Neural progenitor cell (in vitro differentiated cells): ENCODE measurements at regions not wholly inside any gene's neighbourhood (a gene's known extent, or its start where the extent isn't known, plus 50 kb on each side); places are given as distances from the start of the nearest gene placed in this dataset.

ENCODE experiments used
- DNase-seq: peaks from one replicate; pipeline ENCODE4 v3.0.0-alpha.2; 2016; ENCODE audit warnings: low spot score
- H2AFZ ChIP-seq: fragments of 200-600 bp; sonication (generic); replicated peaks from 2 replicates; pipeline ENCODE4 v1.6.1; 2016; ENCODE audit warnings: antibody characterized with exemption
- H3F3A ChIP-seq: fragments of 200-600 bp; sonication (generic); 2 replicates; pipeline ENCODE4 v1.6.1; 2016; ENCODE audit warnings: antibody characterized with exemption, low read depth
- H3K27ac ChIP-seq: fragments of 200-600 bp; sonication (generic); 2 replicates; pipeline ENCODE4 v1.5.1; 2016; ENCODE audit warnings: mild to moderate bottlenecking
- H3K27me3 ChIP-seq: fragments of 200-600 bp; sonication (generic); 2 replicates; pipeline ENCODE4 v1.6.1; 2016; ENCODE audit warnings: mild to moderate bottlenecking, moderate library complexity
- H3K36me3 ChIP-seq: fragments of 200-600 bp; sonication (generic); 2 replicates; pipeline ENCODE4 v1.5.1; 2016
- H3K4me1 ChIP-seq: fragments of 200-600 bp; sonication (generic); 2 replicates; pipeline ENCODE4 v1.6.1; 2016; ENCODE audit warnings: mixed run types
- H3K4me2 ChIP-seq: fragments of 200-600 bp; sonication (generic); 2 replicates; pipeline ENCODE4 v1.6.1; 2016
- H3K4me3 ChIP-seq: fragments of 200-600 bp; sonication (generic); 2 replicates; pipeline ENCODE4 v1.5.1; 2016
- H3K79me2 ChIP-seq: fragments of 200-600 bp; sonication (generic); 2 replicates; pipeline ENCODE4 v1.6.1; 2016; ENCODE audit warnings: low read depth
- H3K9ac ChIP-seq: fragments of 200-600 bp; sonication (generic); 2 replicates; pipeline ENCODE4 v1.6.1; 2016
- H3K9me3 ChIP-seq: fragments of 200-600 bp; sonication (generic); 2 replicates; pipeline ENCODE4 v1.5.1; 2016; ENCODE audit warnings: low read depth
- H4K20me1 ChIP-seq: fragments of 200-600 bp; sonication (generic); 2 replicates; pipeline ENCODE4 v1.6.1; 2016; ENCODE audit warnings: low read depth
- H3K27ac Mint-ChIP-seq: 3 replicates; pipeline ENCODE4 v1.8.0; 2021; ENCODE audit warnings: mixed read lengths
- H3K27me3 Mint-ChIP-seq: 2 replicates; pipeline ENCODE4 v1.8.0; 2022; ENCODE audit warnings: low read depth, mild to moderate bottlenecking, inconsistent platforms, moderate library complexity, mixed read lengths; ENCODE audit not compliant: insufficient read depth
- H3K36me3 Mint-ChIP-seq: 3 replicates; pipeline ENCODE4 v1.8.0; 2021; ENCODE audit warnings: mixed read lengths
- H3K4me1 Mint-ChIP-seq: 3 replicates; pipeline ENCODE4 v1.8.0; 2021; ENCODE audit warnings: mixed read lengths
- H3K4me3 Mint-ChIP-seq: 3 replicates; pipeline ENCODE4 v1.8.0; 2021; ENCODE audit warnings: mild to moderate bottlenecking, moderate library complexity, mixed read lengths
- H3K9me3 Mint-ChIP-seq: 3 replicates; pipeline ENCODE4 v1.8.0; 2020; ENCODE audit warnings: mixed read lengths
- EZH2 ChIP-seq: fragments of 200-600 bp; sonication (generic); IDR thresholded peaks from 2 replicates; pipeline ENCODE4 v1.6.1; 2017; ENCODE audit warnings: antibody characterized with exemption, mild to moderate bottlenecking, moderate library complexity
- EZH2phosphoT487 ChIP-seq: fragments of 200-600 bp; sonication (generic); IDR thresholded peaks from 2 replicates; pipeline ENCODE4 v1.6.1; 2017; ENCODE audit warnings: antibody characterized with exemption
- TF ChIP-seq, protein P1 (sequence below): fragments of 200-600 bp; sonication (generic); IDR thresholded peaks from 2 replicates; pipeline ENCODE4 v1.5.1; 2017; ENCODE audit warnings: antibody characterized with exemption, mild to moderate bottlenecking

- Histone ChIP-seq H3K4me3 (no peak overlapping the region), H3K4me1 (peaks cover 34% of the 10 kb centered on the region), H3K36me3 (no peaks in the 10 kb centered on the region), H3F3A (no peaks in the 10 kb centered on the region), H3K79me2 (no peaks in the 10 kb centered on the region), H3K27ac (no peak overlapping the region), H3K9ac (no peak overlapping the region), H3K9me3 (no peaks in the 10 kb centered on the region), H4K20me1 (no peaks in the 10 kb centered on the region), H3K27me3 (no peaks in the 10 kb centered on the region), H3K4me2 (no peak overlapping the region), H2AFZ (no peak overlapping the region)
- Mint-ChIP-seq H3K9me3 (no peaks in the 10 kb centered on the region), H3K36me3 (no peaks in the 10 kb centered on the region), H3K4me1 (peaks cover 30% of the 10 kb centered on the region), H3K27me3 (peaks cover 2% of the 10 kb centered on the region), H3K4me3 (no peak overlapping the region), H3K27ac (no peak overlapping the region)
- DNase-seq: no peak
- TF ChIP-seq EZH2phosphoT487 (no peak), EZH2 (no peak)
- TF ChIP-seq, protein P1, sequence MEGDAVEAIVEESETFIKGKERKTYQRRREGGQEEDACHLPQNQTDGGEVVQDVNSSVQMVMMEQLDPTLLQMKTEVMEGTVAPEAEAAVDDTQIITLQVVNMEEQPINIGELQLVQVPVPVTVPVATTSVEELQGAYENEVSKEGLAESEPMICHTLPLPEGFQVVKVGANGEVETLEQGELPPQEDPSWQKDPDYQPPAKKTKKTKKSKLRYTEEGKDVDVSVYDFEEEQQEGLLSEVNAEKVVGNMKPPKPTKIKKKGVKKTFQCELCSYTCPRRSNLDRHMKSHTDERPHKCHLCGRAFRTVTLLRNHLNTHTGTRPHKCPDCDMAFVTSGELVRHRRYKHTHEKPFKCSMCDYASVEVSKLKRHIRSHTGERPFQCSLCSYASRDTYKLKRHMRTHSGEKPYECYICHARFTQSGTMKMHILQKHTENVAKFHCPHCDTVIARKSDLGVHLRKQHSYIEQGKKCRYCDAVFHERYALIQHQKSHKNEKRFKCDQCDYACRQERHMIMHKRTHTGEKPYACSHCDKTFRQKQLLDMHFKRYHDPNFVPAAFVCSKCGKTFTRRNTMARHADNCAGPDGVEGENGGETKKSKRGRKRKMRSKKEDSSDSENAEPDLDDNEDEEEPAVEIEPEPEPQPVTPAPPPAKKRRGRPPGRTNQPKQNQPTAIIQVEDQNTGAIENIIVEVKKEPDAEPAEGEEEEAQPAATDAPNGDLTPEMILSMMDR: no peak
Measured at GRCh38 chr3:64827019-64827418, 139.2 kb upstream of the ADAMTS9 start.

- no peaks in the 10 kb centered on the region for H3K27me3 ChIP-seq
- H2AFZ ChIP-seq: no peak overlapping the region
- Mint-ChIP-seq H3K4me1 (peaks cover 18% of the 10 kb centered on the region), H3K27me3 (peaks cover 2% of the 10 kb centered on the region), H3K27ac (no peak overlapping the region), H3K9me3 (no peaks in the 10 kb centered on the region), H3K4me3 (no peak overlapping the region), H3K36me3 (no peaks in the 10 kb centered on the region)
- H3K36me3 ChIP-seq: no peaks in the 10 kb centered on the region
- no peak overlapping the region for H3K9ac ChIP-seq
- no peak for DNase-seq
- H3K4me2 ChIP-seq: no peak overlapping the region
- no peaks in the 10 kb centered on the region for H4K20me1 ChIP-seq
- no peaks in the 10 kb centered on the region for H3F3A ChIP-seq
- no peaks in the 10 kb centered on the region for H3K9me3 ChIP-seq
- peaks cover 20% of the 10 kb centered on the region for H3K4me1 ChIP-seq
- H3K27ac ChIP-seq: no peak overlapping the region
- H3K79me2 ChIP-seq: no peaks in the 10 kb centered on the region
- no peak for TF ChIP-seq EZH2phosphoT487
- TF ChIP-seq EZH2: no peak
- TF ChIP-seq, protein P1: no peak
- H3K4me3 ChIP-seq: no peak overlapping the region
Measured at GRCh38 chr3:64825404-64826120, 137.8 kb upstream of the ADAMTS9 start.

DNA sequence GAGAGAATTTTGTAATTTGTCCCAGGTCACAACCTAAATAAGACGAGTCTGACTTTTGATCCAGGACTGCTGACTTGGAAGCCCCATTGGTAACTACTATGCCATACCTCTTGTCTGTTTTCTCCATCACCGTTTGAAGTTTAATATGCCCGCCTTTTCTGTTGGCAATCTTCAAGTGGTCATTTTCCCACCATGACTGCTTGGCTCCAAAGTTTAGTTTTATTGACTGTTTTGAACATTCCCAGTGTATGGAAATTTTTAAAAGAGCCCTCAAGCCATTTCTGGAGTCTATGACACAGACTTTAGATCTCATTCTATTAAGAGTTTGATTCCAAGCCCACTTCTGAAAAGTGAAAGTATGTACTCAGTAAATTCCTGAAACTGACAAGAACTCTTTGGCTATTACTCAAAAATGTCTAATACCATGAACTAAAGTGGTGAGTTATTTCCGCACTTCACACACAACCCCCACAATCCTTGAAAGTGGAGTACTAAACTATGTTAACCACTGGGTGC is 136.7 kb upstream of the ADAMTS9 start:
- H3K36me3 Mint-ChIP-seq: no peaks in the 10 kb centered on the region
- Histone ChIP-seq H4K20me1 (no peaks in the 10 kb centered on the region), H3K9me3 (no peaks in the 10 kb centered on the region), H3K27ac (no peak overlapping the region), H3K9ac (no peak overlapping the region), H2AFZ (no peak overlapping the region), H3K79me2 (no peaks in the 10 kb centered on the region), H3K4me2 (no peak overlapping the region), H3F3A (no peaks in the 10 kb centered on the region), H3K36me3 (no peaks in the 10 kb centered on the region), H3K4me1 (peaks cover 14% of the 10 kb centered on the region), H3K27me3 (no peaks in the 10 kb centered on the region), H3K4me3 (no peak overlapping the region)
- peaks cover 11% of the 10 kb centered on the region for H3K4me1 Mint-ChIP-seq
- H3K9me3 Mint-ChIP-seq: no peaks in the 10 kb centered on the region
- H3K27ac Mint-ChIP-seq: no peak overlapping the region
- no peaks in the 10 kb centered on the region for H3K27me3 Mint-ChIP-seq
- TF ChIP-seq EZH2 (no peak), EZH2phosphoT487 (no peak)
- TF ChIP-seq, protein P1: no peak
- no peak overlapping the region for H3K4me3 Mint-ChIP-seq
- no peak for DNase-seq
